HepG2 (cell line): ENCODE measurements at regions not wholly inside any gene's neighbourhood (a gene's known extent, or its start where the extent isn't known, plus 50 kb on each side); places are given as distances from the start of the nearest gene placed in this dataset.

Experiments
- MTERF4 ChIP-seq: sonication (generic); formaldehyde crosslinking; IDR thresholded peaks from 2 replicates; pipeline ENCODE4 v1.8.0; 2023; ENCODE audit warnings: mild to moderate bottlenecking, missing genetic modification reagents
- PLRG1 ChIP-seq: fragments of 450-650 bp; conservative IDR thresholded peaks from 2 replicates; pipeline ENCODE4 v1.6.1; 2016

GRCh38 chr2:45330637-45331409 lies 280.2 kb downstream of the SRBD1 start:
- TF ChIP-seq PLRG1: no peak
- no peak for TF ChIP-seq MTERF4 (CRISPR knock-in tag)
